ENCODE measurements at regions not wholly inside any gene's neighbourhood (a gene's known extent, or its start where the extent isn't known, plus 50 kb on each side); places are given as distances from the start of the nearest gene placed in this dataset.

- DNase-seq, result no peak
- no peak overlapping the region for H3K18ac ChIP-seq (ENCODE audit: low read depth, low read length)
- TF ChIP-seq BHLHE40 (IDR thresholded peaks at IDR 0.05; ENCODE audit: low read depth, low read length) (no peak), SMC3 (IDR thresholded peaks at IDR 0.05; ENCODE audit: low read depth, low read length) (no peak), POLR2A (IDR thresholded peaks at IDR 0.05; ENCODE audit: low read depth, low read length) (no peak), CEBPB (IDR thresholded peaks at IDR 0.05; ENCODE audit: low read depth, low read length) (no peak), RAD21 (IDR thresholded peaks at IDR 0.05; ENCODE audit: low read length) (no peak), RCOR1 (IDR thresholded peaks at IDR 0.05; ENCODE audit: insufficient replicate concordance, low read length) (no peak), MXI1 (IDR thresholded peaks at IDR 0.05; ENCODE audit: borderline replicate concordance, low read depth, low read length) (no peak), CHD1 (IDR thresholded peaks at IDR 0.05; ENCODE audit: low read depth, low read length) (no peak), ELK1 (IDR thresholded peaks at IDR 0.05; ENCODE audit: borderline replicate concordance, low read depth, low read length) (no peak), USF2 (IDR thresholded peaks at IDR 0.05; ENCODE audit: low read depth, low read length) (no peak), RFX5 (IDR thresholded peaks at IDR 0.05; ENCODE audit: low read depth, low read length) (no peak), MAFK (IDR thresholded peaks at IDR 0.05; ENCODE audit: low read depth, low read length) (no peak), FOS (IDR thresholded peaks at IDR 0.05; ENCODE audit: low read depth, low read length) (no peak)
- no peak overlapping the region for H3K9ac ChIP-seq (ENCODE audit: low read depth, low read length)
- no peak overlapping the region for H2AK9ac ChIP-seq (replicated peaks; ENCODE audit: low read depth, low read length, poor library complexity)
- no peak overlapping the region for H4K8ac ChIP-seq (ENCODE audit: low read depth in 2 of 2, low read length in 2 of 2)
- no peaks in the 10 kb centered on the region for H3K79me1 ChIP-seq (ENCODE audit: low read depth in 1 of 2, low read length in 2 of 2)
- H3K14ac ChIP-seq (replicated peaks; ENCODE audit: low read depth, low read length), result no peak overlapping the region
- no peak overlapping the region for H3K4me3 ChIP-seq (ENCODE audit: insufficient read depth, low read depth, low read length)
- H3K27me3 ChIP-seq (ENCODE audit: control insufficient read depth, insufficient read depth, low read length), result no peaks in the 10 kb centered on the region
- no peak overlapping the region for H3K56ac ChIP-seq (ENCODE audit: extremely low read depth, insufficient read depth, low read length)
- in situ Hi-C loops (cut with MboI; ENCODE audit: low sequenced_read_pairs) (no loop called here), intact Hi-C loops (cut with micrococcal nuclease) (loop anchor here (5.0 kb wide), 1 partner anchor 396 kb away; no protein-coding TSS in a partner anchor), dilution Hi-C loops (cut with HindIII; ENCODE audit: low sequenced_read_pairs, unreplicated experiment) (no loop called here)
- H4K5ac ChIP-seq (ENCODE audit: low read depth, low read length), result no peak overlapping the region
- no TSS peak for BruUV-seq (replicated peaks)
- H3K36me3 ChIP-seq (ENCODE audit: control insufficient read depth, insufficient read depth, low read length), result no peaks in the 10 kb centered on the region
- POLR2A ChIA-PET (ENCODE audit: unreplicated experiment), result no interaction called here
- H2AFZ ChIP-seq (replicated peaks; ENCODE audit: low read length, poor library complexity), result no peak overlapping the region
- CTCF ChIA-PET, result interaction anchor here (0.6 kb wide), 1 partner anchor 45 kb away, joined by 4 read pairs; no protein-coding TSS in a partner anchor
- H4K91ac ChIP-seq (ENCODE audit: insufficient read depth, low read depth, low read length), result no peak overlapping the region
- peaks cover 2% of the 10 kb centered on the region; the same call in 1 of the 2 replicates for H3K9me3 ChIP-seq (ENCODE audit: control insufficient read depth, insufficient read depth, low read length)
- no CpG with 5 or more reads among the region's 8 CpGs for WGBS, 2 experiments (ENCODE audit: extremely low coverage in 2 of 2, insufficient read length in 1 of 2)
- H3K23ac ChIP-seq (ENCODE audit: low read depth, low read length), result no peak overlapping the region
- no peak overlapping the region for H2BK15ac ChIP-seq (ENCODE audit: low read depth, low read length)
- no peak overlapping the region for H2BK5ac ChIP-seq (ENCODE audit: low read depth, low read length, poor library complexity, severe bottlenecking)
- H4K20me1 ChIP-seq (ENCODE audit: insufficient read depth, low read length), result no peaks in the 10 kb centered on the region
- H2BK20ac ChIP-seq (ENCODE audit: low read depth, low read length), result no peak overlapping the region
- no peak overlapping the region for H2BK120ac ChIP-seq (ENCODE audit: low read depth, low read length)
- no peak overlapping the region for H3K4ac ChIP-seq (ENCODE audit: low read depth, low read length)
- H3K4me2 ChIP-seq (ENCODE audit: low read depth, low read length), result no peak overlapping the region
- H2AK5ac ChIP-seq (ENCODE audit: low read depth, low read length), result no peak overlapping the region
- no peak overlapping the region for H3K27ac ChIP-seq (ENCODE audit: insufficient read depth, low read length)
- H3K4me1 ChIP-seq (ENCODE audit: control insufficient read depth, insufficient read depth, low read length), result no peaks in the 10 kb centered on the region
- H3K9me1 ChIP-seq (ENCODE audit: insufficient read depth, low read length), result no peaks in the 10 kb centered on the region
- ATAC-seq (ENCODE audit: low read depth), result no peak
Measured at GRCh38 chr6:10030942-10031537, 383.8 kb downstream of the TFAP2A start.
